Esophagus (tissue), 2 donors: ENCODE measurements at regions not wholly inside any gene's neighbourhood (a gene's known extent, or its start where the extent isn't known, plus 50 kb on each side); places are given as distances from the start of the nearest gene placed in this dataset.

Source experiments
- H3K27ac ChIP-seq, 2 donors: one replicate each; pipeline ENCODE4 v1.5.1; 2013; ENCODE audit warnings: low read depth in 2 of 2, mild to moderate bottlenecking in 2 of 2, inconsistent platforms in 1 of 2, low read length in 1 of 2, moderate library complexity in 1 of 2
- H3K27me3 ChIP-seq, 2 donors: one replicate each; pipeline ENCODE4 v1.6.1; 2013; ENCODE audit warnings: low read length in 2 of 2, control low read depth in 1 of 2, mild to moderate bottlenecking in 1 of 2; ENCODE audit not compliant: insufficient read depth in 2 of 2, control insufficient read depth in 1 of 2
- H3K36me3 ChIP-seq, 2 donors: one replicate each; pipeline ENCODE4 v1.6.1; 2013; ENCODE audit warnings: low read length in 1 of 2; ENCODE audit not compliant: control insufficient read depth in 2 of 2, insufficient read depth in 2 of 2
- H3K4me1 ChIP-seq, 2 donors: one replicate each; pipeline ENCODE4 v1.6.1; 2013; ENCODE audit warnings: low read length in 1 of 2; ENCODE audit not compliant: control insufficient read depth in 2 of 2, insufficient read depth in 2 of 2
- H3K4me3 ChIP-seq, 2 donors: one replicate each; pipeline ENCODE4 v1.5.1; 2013; ENCODE audit warnings: low read length in 2 of 2, mild to moderate bottlenecking in 2 of 2, low read depth in 1 of 2, moderate library complexity in 1 of 2
- H3K9me3 ChIP-seq, 2 donors: one replicate each; pipeline ENCODE4 v1.6.1; 2013; ENCODE audit warnings: mild to moderate bottlenecking in 2 of 2, low read depth in 1 of 2, low read length in 1 of 2, moderate library complexity in 1 of 2; ENCODE audit not compliant: control insufficient read depth in 2 of 2, insufficient read depth in 1 of 2
- WGBS, 2 donors: extraction: QIAGEN DNeasy Blood & Tissue Kit; methylation state at CpG; one replicate each; pipeline ENCODE4 v1.1.7; 2013; 5-methylcytosine and 5-hydroxymethylcytosine counted together
- donor health status: healthy with polysubstance abuse.
- donor health status: Bipolar disorder and iron deficiency.

- no peaks in the 10 kb centered on the region for H3K4me1 ChIP-seq
- WGBS, 2 donors: 47 to 59% methylated on average over 4 of the region's 4 CpGs
- no peak overlapping the region for H3K27ac ChIP-seq
- peaks cover 0 to 2% of the 10 kb centered on the region in 2 donors for H3K9me3 ChIP-seq
- no peaks in the 10 kb centered on the region for H3K36me3 ChIP-seq
- no peaks in the 10 kb centered on the region for H3K27me3 ChIP-seq
- H3K4me3 ChIP-seq: no peak overlapping the region
Measured at GRCh38 chr14:95381726-95382125, 62.0 kb upstream of the CLMN start.

- Histone ChIP-seq H3K27me3 (no peaks in the 10 kb centered on the region), H3K4me3 (no peak overlapping the region), H3K36me3 (no peaks in the 10 kb centered on the region), H3K27ac (no peak overlapping the region), H3K9me3 (peaks cover 0 to 2% of the 10 kb centered on the region in 2 donors), H3K4me1 (no peaks in the 10 kb centered on the region)
- WGBS, 2 donors: 85% methylated on average over 5 of the region's 5 CpGs
Measured at GRCh38 chr14:95380350-95381042, 60.8 kb upstream of the CLMN start.

- H3K27me3 ChIP-seq: no peaks in the 10 kb centered on the region
- no peaks in the 10 kb centered on the region for H3K36me3 ChIP-seq
- no peaks in the 10 kb centered on the region for H3K4me1 ChIP-seq
- H3K27ac ChIP-seq: no peak overlapping the region
- H3K4me3 ChIP-seq: no peak overlapping the region
- peaks cover 0 to 2% of the 10 kb centered on the region in 2 donors for H3K9me3 ChIP-seq
Measured at GRCh38 chr14:95379634-95380033, 59.9 kb upstream of the CLMN start.

- Histone ChIP-seq H3K27ac (no peak overlapping the region), H3K9me3 (peaks cover 0 to 2% of the 10 kb centered on the region in 2 donors), H3K27me3 (no peaks in the 10 kb centered on the region), H3K4me3 (no peak overlapping the region), H3K36me3 (no peaks in the 10 kb centered on the region), H3K4me1 (no peaks in the 10 kb centered on the region)
- WGBS, 2 donors: 54 to 55% methylated on average over 7 of the region's 7 CpGs
Measured at GRCh38 chr14:95375539-95376109, 55.9 kb upstream of the CLMN start.

- WGBS, 2 donors: 44 to 56% methylated on average over 2 of the region's 2 CpGs
Measured at GRCh38 chr14:95374239-95374997, 54.7 kb upstream of the CLMN start.

GRCh38 chr14:95370076-95370475 is 50.4 kb upstream of the CLMN start:
- Histone ChIP-seq H3K27ac (no peak overlapping the region), H3K27me3 (no peaks in the 10 kb centered on the region), H3K36me3 (no peaks in the 10 kb centered on the region), H3K4me1 (no peaks in the 10 kb centered on the region), H3K4me3 (no peak overlapping the region), H3K9me3 (no peaks in the 10 kb centered on the region)
- 91% methylated on average over 2 of the region's 2 CpGs for WGBS, 2 donors

More at GRCh38 chr14:95374239-95374997, 54.7 kb upstream of the CLMN start:
- peaks cover 0 to 2% of the 10 kb centered on the region in 2 donors for H3K9me3 ChIP-seq
- no peak overlapping the region for H3K4me3 ChIP-seq
- H3K4me1 ChIP-seq: no peaks in the 10 kb centered on the region
- no peaks in the 10 kb centered on the region for H3K27me3 ChIP-seq
- H3K36me3 ChIP-seq: no peaks in the 10 kb centered on the region
- no peak overlapping the region for H3K27ac ChIP-seq
